ENCODE measurements at regions not wholly inside any gene's neighbourhood (a gene's known extent, or its start where the extent isn't known, plus 50 kb on each side); places are given as distances from the start of the nearest gene placed in this dataset.
"Not testable (repeated sequence)": the region's sequence is repeated elsewhere in the genome, so short reads cannot be mapped to it uniquely, and the experiment has no call there.

- H3K36me3 ChIP-seq (ENCODE audit: control insufficient read depth, low read depth, low read length) = no peaks in the 10 kb centered on the region
- no peak overlapping the region for H3K27ac ChIP-seq (ENCODE audit: low read length)
- no peak overlapping the region for H3K9ac ChIP-seq (ENCODE audit: low read length)
- H3K4me3 ChIP-seq (ENCODE audit: low read length) = no peak overlapping the region
- no peaks in the 10 kb centered on the region for H3K9me3 ChIP-seq (ENCODE audit: control insufficient read depth, low read depth, low read length)
- H3K4me1 ChIP-seq (ENCODE audit: control insufficient read depth, low read depth, low read length) = no peaks in the 10 kb centered on the region
- H3K27me3 ChIP-seq (ENCODE audit: control insufficient read depth, insufficient read depth, low read length) = no peaks in the 10 kb centered on the region
Observed at GRCh38 chrX:86887341-86887740, 630.3 kb upstream of the KLHL4 start.

- no peaks in the 10 kb centered on the region for H3K27me3 ChIP-seq (ENCODE audit: control insufficient read depth, insufficient read depth, low read length)
- H3K9me3 ChIP-seq (ENCODE audit: control insufficient read depth, low read depth, low read length) = no peaks in the 10 kb centered on the region
- no peak overlapping the region for H3K9ac ChIP-seq (ENCODE audit: low read length)
- no peak overlapping the region for H3K27ac ChIP-seq (ENCODE audit: low read length)
- no peak overlapping the region for H3K4me3 ChIP-seq (ENCODE audit: low read length)
- H3K4me1 ChIP-seq (ENCODE audit: control insufficient read depth, low read depth, low read length) = no peaks in the 10 kb centered on the region
- H3K36me3 ChIP-seq (ENCODE audit: control insufficient read depth, low read depth, low read length) = no peaks in the 10 kb centered on the region
Observed at GRCh38 chrX:86910027-86910426, 607.6 kb upstream of the KLHL4 start.

GRCh38 chrX:86910602-86911311 lies 606.8 kb upstream of the KLHL4 start:
- Histone ChIP-seq H3K9me3 (ENCODE audit: control insufficient read depth, low read depth, low read length) (no peaks in the 10 kb centered on the region), H3K27ac (ENCODE audit: low read length) (no peak overlapping the region), H3K4me3 (ENCODE audit: low read length) (no peak overlapping the region), H3K36me3 (ENCODE audit: control insufficient read depth, low read depth, low read length) (no peaks in the 10 kb centered on the region), H3K4me1 (ENCODE audit: control insufficient read depth, low read depth, low read length) (no peaks in the 10 kb centered on the region), H3K9ac (ENCODE audit: low read length) (no peak overlapping the region), H3K27me3 (ENCODE audit: control insufficient read depth, insufficient read depth, low read length) (no peaks in the 10 kb centered on the region)

DNA sequence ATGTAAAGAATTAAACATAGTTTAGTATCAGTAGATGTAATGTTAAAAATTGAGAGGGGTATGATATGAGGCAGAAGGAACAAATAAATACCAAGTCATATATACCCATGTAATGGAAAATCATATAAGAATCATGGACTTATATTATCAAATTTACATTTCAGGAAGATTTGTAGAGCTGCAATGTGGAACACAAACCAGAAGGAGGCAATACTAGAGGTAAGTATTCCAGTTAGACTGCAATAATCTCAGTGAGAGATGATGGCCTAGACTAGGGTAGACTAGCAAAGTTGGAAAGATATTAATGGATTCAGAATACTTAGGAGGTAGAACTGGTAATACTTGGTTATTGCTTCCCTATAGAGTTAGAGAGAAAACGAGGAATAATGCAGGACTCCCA lies 603.0 kb upstream of the KLHL4 start:
- Histone ChIP-seq H3K4me1 (ENCODE audit: control insufficient read depth, low read depth, low read length) (no peaks in the 10 kb centered on the region), H3K36me3 (ENCODE audit: control insufficient read depth, low read depth, low read length) (no peaks in the 10 kb centered on the region), H3K9me3 (ENCODE audit: control insufficient read depth, low read depth, low read length) (no peaks in the 10 kb centered on the region), H3K27ac (ENCODE audit: low read length) (no peak overlapping the region), H3K9ac (ENCODE audit: low read length) (no peak overlapping the region), H3K27me3 (ENCODE audit: control insufficient read depth, insufficient read depth, low read length) (no peaks in the 10 kb centered on the region), H3K4me3 (ENCODE audit: low read length) (no peak overlapping the region)

- no peaks in the 10 kb centered on the region for H3K36me3 ChIP-seq (ENCODE audit: control insufficient read depth, low read depth, low read length)
- no peak overlapping the region for H3K9ac ChIP-seq (ENCODE audit: low read length)
- no peaks in the 10 kb centered on the region for H3K9me3 ChIP-seq (ENCODE audit: control insufficient read depth, low read depth, low read length)
- H3K4me1 ChIP-seq (ENCODE audit: control insufficient read depth, low read depth, low read length) = no peaks in the 10 kb centered on the region
- no peak overlapping the region for H3K27ac ChIP-seq (ENCODE audit: low read length)
- no peak overlapping the region for H3K4me3 ChIP-seq (ENCODE audit: low read length)
- no peaks in the 10 kb centered on the region for H3K27me3 ChIP-seq (ENCODE audit: control insufficient read depth, insufficient read depth, low read length)
Observed at GRCh38 chrX:86917959-86918358, 599.6 kb upstream of the KLHL4 start.

GRCh38 chrX:86930419-86930818 lies 587.2 kb upstream of the KLHL4 start:
- Histone ChIP-seq H3K9me3 (ENCODE audit: control insufficient read depth, low read depth, low read length) (no peaks in the 10 kb centered on the region), H3K27ac (ENCODE audit: low read length) (no peak overlapping the region), H3K36me3 (ENCODE audit: control insufficient read depth, low read depth, low read length) (no peaks in the 10 kb centered on the region), H3K4me3 (ENCODE audit: low read length) (no peak overlapping the region), H3K27me3 (ENCODE audit: control insufficient read depth, insufficient read depth, low read length) (no peaks in the 10 kb centered on the region), H3K9ac (ENCODE audit: low read length) (no peak overlapping the region), H3K4me1 (ENCODE audit: control insufficient read depth, low read depth, low read length) (no peaks in the 10 kb centered on the region)

- Histone ChIP-seq H3K27me3 (ENCODE audit: control insufficient read depth, insufficient read depth, low read length) (no peaks in the 10 kb centered on the region), H3K4me1 (ENCODE audit: control insufficient read depth, low read depth, low read length) (no peaks in the 10 kb centered on the region), H3K27ac (ENCODE audit: low read length) (no peak overlapping the region), H3K9ac (ENCODE audit: low read length) (no peak overlapping the region), H3K9me3 (ENCODE audit: control insufficient read depth, low read depth, low read length) (no peaks in the 10 kb centered on the region), H3K4me3 (ENCODE audit: low read length) (no peak overlapping the region), H3K36me3 (ENCODE audit: control insufficient read depth, low read depth, low read length) (no peaks in the 10 kb centered on the region)
Observed at GRCh38 chrX:86935988-86936387, 581.6 kb upstream of the KLHL4 start.

DNA sequence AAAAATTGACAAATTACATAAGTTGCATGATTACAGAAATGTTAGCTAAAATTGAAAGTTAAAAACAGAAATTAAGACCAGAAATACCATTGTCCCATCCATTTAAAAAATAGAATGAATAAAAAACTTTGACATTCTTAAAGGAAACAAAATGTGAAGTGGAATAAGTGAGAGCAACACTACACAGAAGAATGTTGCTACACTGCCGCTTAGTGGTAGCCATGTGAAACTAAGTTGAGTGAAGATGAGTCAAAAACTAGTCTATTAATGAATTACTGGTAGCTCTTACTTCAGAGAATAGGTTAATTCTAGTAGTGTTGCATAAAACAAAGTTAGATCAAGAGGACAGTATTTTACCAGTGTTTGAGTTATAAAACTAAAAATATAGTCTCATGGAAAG lies 571.0 kb upstream of the KLHL4 start:
- Histone ChIP-seq H3K4me3 (ENCODE audit: low read length) (peak overlapping the region; percentile 37), H3K4me1 (ENCODE audit: control insufficient read depth, low read depth, low read length) (peaks cover 24% of the 10 kb centered on the region), H3K27ac (ENCODE audit: low read length) (no peak overlapping the region), H3K36me3 (ENCODE audit: control insufficient read depth, low read depth, low read length) (no peaks in the 10 kb centered on the region), H3K27me3 (ENCODE audit: control insufficient read depth, insufficient read depth, low read length) (no peaks in the 10 kb centered on the region), H3K9ac (ENCODE audit: low read length) (no peak overlapping the region), H3K9me3 (ENCODE audit: control insufficient read depth, low read depth, low read length) (no peaks in the 10 kb centered on the region)

GRCh38 chrX:86964321-86964720 lies 553.3 kb upstream of the KLHL4 start:
- peaks cover 5% of the 10 kb centered on the region for H3K4me1 ChIP-seq (ENCODE audit: control insufficient read depth, low read depth, low read length)
- H3K27me3 ChIP-seq (ENCODE audit: control insufficient read depth, insufficient read depth, low read length) = no peaks in the 10 kb centered on the region
- no peak overlapping the region for H3K4me3 ChIP-seq (ENCODE audit: low read length)
- H3K9ac ChIP-seq (ENCODE audit: low read length) = no peak overlapping the region
- H3K36me3 ChIP-seq (ENCODE audit: control insufficient read depth, low read depth, low read length) = no peaks in the 10 kb centered on the region
- no peaks in the 10 kb centered on the region for H3K9me3 ChIP-seq (ENCODE audit: control insufficient read depth, low read depth, low read length)
- H3K27ac ChIP-seq (ENCODE audit: low read length) = no peak overlapping the region

DNA sequence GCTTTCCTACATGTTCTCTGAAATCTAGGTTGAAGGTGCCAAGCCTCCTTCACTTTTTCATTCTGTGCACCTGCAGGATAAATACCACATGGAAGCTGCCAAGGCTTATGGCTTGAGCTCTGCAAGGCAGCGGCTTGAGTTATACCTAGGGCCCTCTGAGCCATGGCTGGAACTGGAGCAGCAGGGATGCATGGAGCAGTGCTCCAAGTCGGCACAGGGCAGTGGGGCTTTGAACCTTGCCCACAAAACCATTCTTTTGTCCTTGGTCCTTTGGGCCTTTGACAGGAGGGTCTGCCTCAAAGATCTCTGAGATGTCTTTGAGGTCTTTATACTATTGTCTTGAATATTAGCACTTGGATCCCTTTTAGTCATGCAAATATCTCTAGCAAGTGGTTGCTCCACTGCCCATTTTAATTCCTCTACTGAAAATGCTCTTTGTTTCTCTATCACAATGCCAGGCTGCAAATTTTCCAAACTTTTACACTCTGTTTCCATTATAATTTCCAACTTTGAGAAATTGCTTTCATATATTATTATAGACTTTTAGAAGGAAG lies 536.2 kb upstream of the KLHL4 start:
- Histone ChIP-seq H3K36me3 (ENCODE audit: control insufficient read depth, low read depth, low read length) (no peaks in the 10 kb centered on the region), H3K27me3 (ENCODE audit: control insufficient read depth, insufficient read depth, low read length) (no peaks in the 10 kb centered on the region), H3K9ac (ENCODE audit: low read length) (no peak overlapping the region), H3K27ac (ENCODE audit: low read length) (no peak overlapping the region), H3K4me3 (ENCODE audit: low read length) (peak overlapping the region; percentile 47), H3K4me1 (ENCODE audit: control insufficient read depth, low read depth, low read length) (peaks cover 27% of the 10 kb centered on the region), H3K9me3 (ENCODE audit: control insufficient read depth, low read depth, low read length) (no peaks in the 10 kb centered on the region)

DNA sequence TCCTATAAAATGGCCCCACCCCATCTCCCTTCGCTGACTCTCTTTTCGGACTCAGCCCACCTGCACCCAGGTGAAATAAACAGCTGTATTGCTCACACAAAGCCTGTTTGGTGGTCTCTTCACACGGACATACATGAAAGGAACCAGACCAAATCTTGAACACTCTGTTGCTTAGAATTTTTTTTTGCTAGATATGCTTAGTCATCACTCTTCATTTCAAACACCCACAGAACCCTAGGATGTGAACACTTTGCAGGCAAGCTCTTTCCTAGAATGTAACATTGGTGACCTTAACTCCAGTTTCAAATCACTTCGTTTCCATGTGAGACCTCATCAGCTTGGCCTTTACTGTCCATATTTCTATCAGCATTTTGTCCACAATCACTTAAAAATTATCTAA lies 530.3 kb upstream of the KLHL4 start:
- not testable (repeated sequence) for H3K9ac ChIP-seq (ENCODE audit: low read length); H3K4me3 ChIP-seq (ENCODE audit: low read length); H3K27me3 ChIP-seq (ENCODE audit: control insufficient read depth, insufficient read depth, low read length); H3K36me3 ChIP-seq (ENCODE audit: control insufficient read depth, low read depth, low read length); H3K27ac ChIP-seq (ENCODE audit: low read length); H3K4me1 ChIP-seq (ENCODE audit: control insufficient read depth, low read depth, low read length); H3K9me3 ChIP-seq (ENCODE audit: control insufficient read depth, low read depth, low read length)

DNA sequence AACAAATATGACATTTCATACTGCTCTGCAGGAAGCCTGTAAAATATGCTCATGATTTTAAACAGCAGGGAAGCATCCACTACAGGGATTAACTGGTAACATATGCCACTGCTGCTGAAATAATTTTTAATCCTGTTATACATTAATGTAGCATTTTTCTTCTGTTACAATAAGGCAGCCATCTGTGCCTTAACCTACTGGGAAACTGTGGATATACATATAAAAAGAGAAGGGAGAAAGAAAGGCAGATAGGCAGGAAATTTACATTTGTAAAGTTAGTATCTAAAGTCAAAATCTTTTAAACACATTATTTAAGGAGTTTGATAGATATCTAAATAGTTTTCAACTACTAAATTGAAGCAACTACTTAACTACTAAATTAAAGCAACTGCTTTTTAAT lies 514.6 kb upstream of the KLHL4 start:
- peaks cover 13% of the 10 kb centered on the region for H3K9me3 ChIP-seq (ENCODE audit: control insufficient read depth, low read depth, low read length)
- no peaks in the 10 kb centered on the region for H3K27me3 ChIP-seq (ENCODE audit: control insufficient read depth, insufficient read depth, low read length)
- H3K9ac ChIP-seq (ENCODE audit: low read length) = no peak overlapping the region
- peak overlapping the region; percentile 16 for H3K4me3 ChIP-seq (ENCODE audit: low read length)
- H3K4me1 ChIP-seq (ENCODE audit: control insufficient read depth, low read depth, low read length) = peaks cover 18% of the 10 kb centered on the region
- H3K27ac ChIP-seq (ENCODE audit: low read length) = no peak overlapping the region
- H3K36me3 ChIP-seq (ENCODE audit: control insufficient read depth, low read depth, low read length) = no peaks in the 10 kb centered on the region

Data from iPS-18a (cell line).